ENCODE measurements at regions not wholly inside any gene's neighbourhood (a gene's known extent, or its start where the extent isn't known, plus 50 kb on each side); places are given as distances from the start of the nearest gene placed in this dataset.

GRCh38 chr11:23010790-23011335 lies 150.6 kb upstream of the CCDC179 start:
- TF ChIP-seq ZC3H10 (CRISPR knock-in tag; IDR thresholded peaks at IDR 0.05): no peak
- TF ChIP-seq TCF4 (CRISPR knock-in tag; IDR thresholded peaks at IDR 0.05; ENCODE audit: borderline replicate concordance): no peak
- no peak for TF ChIP-seq PPARA (CRISPR knock-in tag; IDR thresholded peaks at IDR 0.05; ENCODE audit: borderline replicate concordance)
- no peak for TF ChIP-seq ZFP30 (CRISPR knock-in tag; IDR thresholded peaks at IDR 0.05)
- TF ChIP-seq ZNF70 (CRISPR knock-in tag; IDR thresholded peaks at IDR 0.05): no peak
- TF ChIP-seq ARNTL (CRISPR knock-in tag; IDR thresholded peaks at IDR 0.05; ENCODE audit: borderline replicate concordance, low read depth): no peak
- no peak for TF ChIP-seq ZFP3 (CRISPR knock-in tag; IDR thresholded peaks at IDR 0.05)
- no peak for TF ChIP-seq ZNF565 (CRISPR knock-in tag; conservative IDR thresholded peaks at IDR 0.05; ENCODE audit: low read depth)
- TF ChIP-seq ISL1 (CRISPR knock-in tag; IDR thresholded peaks at IDR 0.05): no peak
- no peak for TF ChIP-seq POU6F1 (CRISPR knock-in tag; IDR thresholded peaks at IDR 0.05; ENCODE audit: borderline replicate concordance, low read depth)
- no peak for TF ChIP-seq BACH2 (CRISPR knock-in tag; IDR thresholded peaks at IDR 0.05; ENCODE audit: borderline replicate concordance)
- TF ChIP-seq OSR1 (CRISPR knock-in tag; IDR thresholded peaks at IDR 0.05): no peak
- TF ChIP-seq ZNF8 (CRISPR knock-in tag; IDR thresholded peaks at IDR 0.05): no peak
- TF ChIP-seq RARB (CRISPR knock-in tag; IDR thresholded peaks at IDR 0.05): no peak
- no peak for TF ChIP-seq TSHZ2 (CRISPR knock-in tag; IDR thresholded peaks at IDR 0.05)
- no peak for TF ChIP-seq ESRRG (CRISPR knock-in tag; IDR thresholded peaks at IDR 0.05)
- no peak for TF ChIP-seq CREB5 (CRISPR knock-in tag; IDR thresholded peaks at IDR 0.05; ENCODE audit: low read depth)
- TF ChIP-seq GLIS3 (CRISPR knock-in tag; IDR thresholded peaks at IDR 0.05): no peak
- no peak for ATAC-seq

- TF ChIP-seq ZC3H10 (CRISPR knock-in tag; IDR thresholded peaks at IDR 0.05) (no peak), TCF4 (CRISPR knock-in tag; IDR thresholded peaks at IDR 0.05; ENCODE audit: borderline replicate concordance) (no peak), BACH2 (CRISPR knock-in tag; IDR thresholded peaks at IDR 0.05; ENCODE audit: borderline replicate concordance) (no peak), ZNF8 (CRISPR knock-in tag; IDR thresholded peaks at IDR 0.05) (no peak), RARB (CRISPR knock-in tag; IDR thresholded peaks at IDR 0.05) (no peak), PPARA (CRISPR knock-in tag; IDR thresholded peaks at IDR 0.05; ENCODE audit: borderline replicate concordance) (no peak), TSHZ2 (CRISPR knock-in tag; IDR thresholded peaks at IDR 0.05) (no peak), CREB5 (CRISPR knock-in tag; IDR thresholded peaks at IDR 0.05; ENCODE audit: low read depth) (no peak), PATZ1 (CRISPR knock-in tag; IDR thresholded peaks at IDR 0.05; ENCODE audit: borderline replicate concordance) (no peak), ISL1 (CRISPR knock-in tag; IDR thresholded peaks at IDR 0.05) (no peak), GLIS3 (CRISPR knock-in tag; IDR thresholded peaks at IDR 0.05) (no peak)
- no peak for ATAC-seq
Measured at GRCh38 chr11:23012930-23013329, 152.7 kb upstream of the CCDC179 start.
